ENCODE measurements at regions not wholly inside any gene's neighbourhood (a gene's known extent, or its start where the extent isn't known, plus 50 kb on each side); places are given as distances from the start of the nearest gene placed in this dataset.
A peak's percentile ranks its signal among the peaks of the same experiment; 100 is the strongest.

GRCh38 chr2:105517814-105518705 is 119.2 kb upstream of the FHL2 start:
- no peaks in the 10 kb centered on the region for H3K27me3 ChIP-seq
- no peaks in the 10 kb centered on the region for H3K36me3 ChIP-seq
- peaks cover 23 to 31% (median 29%) of the 10 kb centered on the region in 4 donors for H3K4me1 ChIP-seq
- H3K27ac ChIP-seq (replicated peaks in 1 of 4): no peak overlapping the region
- peak; percentile 86 for DNase-seq (ENCODE audit: extremely low spot score)
- TF ChIP-seq, protein P1, sequence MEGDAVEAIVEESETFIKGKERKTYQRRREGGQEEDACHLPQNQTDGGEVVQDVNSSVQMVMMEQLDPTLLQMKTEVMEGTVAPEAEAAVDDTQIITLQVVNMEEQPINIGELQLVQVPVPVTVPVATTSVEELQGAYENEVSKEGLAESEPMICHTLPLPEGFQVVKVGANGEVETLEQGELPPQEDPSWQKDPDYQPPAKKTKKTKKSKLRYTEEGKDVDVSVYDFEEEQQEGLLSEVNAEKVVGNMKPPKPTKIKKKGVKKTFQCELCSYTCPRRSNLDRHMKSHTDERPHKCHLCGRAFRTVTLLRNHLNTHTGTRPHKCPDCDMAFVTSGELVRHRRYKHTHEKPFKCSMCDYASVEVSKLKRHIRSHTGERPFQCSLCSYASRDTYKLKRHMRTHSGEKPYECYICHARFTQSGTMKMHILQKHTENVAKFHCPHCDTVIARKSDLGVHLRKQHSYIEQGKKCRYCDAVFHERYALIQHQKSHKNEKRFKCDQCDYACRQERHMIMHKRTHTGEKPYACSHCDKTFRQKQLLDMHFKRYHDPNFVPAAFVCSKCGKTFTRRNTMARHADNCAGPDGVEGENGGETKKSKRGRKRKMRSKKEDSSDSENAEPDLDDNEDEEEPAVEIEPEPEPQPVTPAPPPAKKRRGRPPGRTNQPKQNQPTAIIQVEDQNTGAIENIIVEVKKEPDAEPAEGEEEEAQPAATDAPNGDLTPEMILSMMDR (IDR thresholded peaks at IDR 0.05): no peak
- no peak for TF ChIP-seq POLR2AphosphoS5 (IDR thresholded peaks at IDR 0.05)
- no peak for TF ChIP-seq EP300 (IDR thresholded peaks at IDR 0.05)
- TF ChIP-seq POLR2A (IDR thresholded peaks at IDR 0.05; ENCODE audit: low read depth): no peak
- intact Hi-C loops (cut with DNase I): loop anchor here (2.0 kb wide), 1 partner anchor 149 kb away; no protein-coding TSS in a partner anchor
- WGBS: 52% methylated on average over 5 of the region's 8 CpGs
- H3K9me3 ChIP-seq: no peaks in the 10 kb centered on the region
- no peak overlapping the region for H3K4me3 ChIP-seq

- TF ChIP-seq POLR2AphosphoS5 (IDR thresholded peaks at IDR 0.05) (no peak), POLR2A (IDR thresholded peaks at IDR 0.05; ENCODE audit: low read depth) (no peak), EP300 (IDR thresholded peaks at IDR 0.05) (no peak)
- TF ChIP-seq, protein P1 (IDR thresholded peaks at IDR 0.05): no peak
- intact Hi-C loops (cut with DNase I): no loop called here
- H3K36me3 ChIP-seq: no peaks in the 10 kb centered on the region
Measured at GRCh38 chr2:105515581-105516415, 116.9 kb upstream of the FHL2 start.

DNA sequence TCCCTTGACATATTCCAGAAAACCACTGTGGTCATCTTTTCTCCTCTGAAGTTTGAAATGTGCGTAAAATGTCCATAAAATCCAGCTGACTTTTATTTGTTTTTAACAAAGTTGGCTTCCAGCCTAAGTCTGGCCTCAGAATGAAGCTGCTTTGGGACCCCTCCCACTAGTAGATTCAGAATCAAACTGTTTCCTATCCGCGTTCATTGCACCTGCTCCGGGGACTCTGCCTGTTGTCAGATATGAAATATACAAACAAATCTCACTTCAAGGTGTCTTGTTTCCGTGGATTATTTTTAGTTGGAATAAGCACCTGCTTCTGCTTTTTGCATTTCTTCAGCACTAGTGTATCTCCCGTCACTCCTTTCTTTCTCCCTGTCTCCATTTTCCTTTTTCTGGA is 115.7 kb upstream of the FHL2 start:
- H3K9me3 ChIP-seq: no peaks in the 10 kb centered on the region
- H3K27ac ChIP-seq (replicated peaks in 1 of 4): no peak overlapping the region
- DNase-seq (ENCODE audit: extremely low spot score): no peak
- TF ChIP-seq POLR2AphosphoS5 (IDR thresholded peaks at IDR 0.05) (no peak), EP300 (IDR thresholded peaks at IDR 0.05) (no peak), POLR2A (IDR thresholded peaks at IDR 0.05; ENCODE audit: low read depth) (no peak)
- TF ChIP-seq, protein P1 (IDR thresholded peaks at IDR 0.05): no peak
- no peaks in the 10 kb centered on the region for H3K36me3 ChIP-seq
- no peaks in the 10 kb centered on the region for H3K27me3 ChIP-seq
- intact Hi-C loops (cut with DNase I): no loop called here
- no peak overlapping the region for H3K4me3 ChIP-seq
- WGBS: 89% methylated on average over 6 of the region's 6 CpGs
- peaks cover 23 to 31% (median 29%) of the 10 kb centered on the region in 4 donors for H3K4me1 ChIP-seq

More at GRCh38 chr2:105515581-105516415, 116.9 kb upstream of the FHL2 start:
- Histone ChIP-seq H3K4me1 (peaks cover 23 to 31% (median 29%) of the 10 kb centered on the region in 4 donors), H3K27ac (replicated peaks in 1 of 4) (peak overlapping the region in 1 of 4 donors; percentile 35), H3K9me3 (no peaks in the 10 kb centered on the region), H3K4me3 (no peak overlapping the region), H3K27me3 (no peaks in the 10 kb centered on the region)
- DNase-seq (ENCODE audit: extremely low spot score): peak; percentile 92
- 59% methylated on average over 15 of the region's 15 CpGs for WGBS

DNA sequence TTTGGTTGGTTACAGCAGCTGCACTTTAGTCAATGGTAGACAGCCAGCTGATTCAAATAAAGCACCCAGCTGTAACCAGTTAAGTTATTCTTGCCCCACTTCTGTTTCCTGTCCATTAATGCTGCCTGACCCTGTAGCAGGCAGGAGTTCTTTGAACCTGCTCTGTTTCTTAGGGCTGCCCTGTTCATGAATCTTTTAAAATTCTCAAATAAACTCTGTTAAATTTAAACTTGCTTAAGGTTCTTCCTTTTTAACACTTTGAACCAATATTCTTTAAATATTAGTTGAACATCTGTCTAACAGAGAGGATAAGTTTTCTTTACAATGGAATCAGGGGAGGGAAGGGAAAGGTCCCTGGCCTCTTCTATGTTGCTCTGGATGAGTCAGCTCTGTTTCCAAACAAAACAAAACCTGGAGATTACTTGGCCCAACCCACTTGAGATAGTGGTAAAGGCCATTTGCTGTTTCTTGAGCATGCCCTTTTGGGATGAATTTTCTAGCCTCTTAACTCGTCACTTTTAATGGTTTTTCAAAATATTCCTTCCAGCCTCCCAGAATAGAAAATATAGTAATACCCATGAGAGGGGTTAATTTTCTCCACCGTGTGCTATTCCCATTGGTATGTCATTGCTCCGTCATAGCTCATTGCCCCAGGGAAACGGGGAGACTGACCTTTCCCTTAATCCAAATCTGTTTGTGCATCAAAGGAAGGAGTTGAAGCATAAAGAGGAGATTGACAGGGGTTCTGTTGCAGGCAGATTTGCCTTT is 112.1 kb upstream of the FHL2 start:
- WGBS: 69% methylated on average over 4 of the region's 4 CpGs
- Histone ChIP-seq H3K36me3 (no peaks in the 10 kb centered on the region), H3K27me3 (no peaks in the 10 kb centered on the region), H3K4me3 (no peak overlapping the region), H3K9me3 (no peaks in the 10 kb centered on the region), H3K27ac (replicated peaks in 1 of 4) (no peak overlapping the region), H3K4me1 (peaks cover 5 to 11% (median 9%) of the 10 kb centered on the region in 4 donors)
- TF ChIP-seq, protein P1 (IDR thresholded peaks at IDR 0.05): no peak
- TF ChIP-seq POLR2A (IDR thresholded peaks at IDR 0.05; ENCODE audit: low read depth): no peak
- no peak for TF ChIP-seq EP300 (IDR thresholded peaks at IDR 0.05)
- no peak for TF ChIP-seq POLR2AphosphoS5 (IDR thresholded peaks at IDR 0.05)
- intact Hi-C loops (cut with DNase I): no loop called here
- no peak for DNase-seq (ENCODE audit: extremely low spot score)

All from esophagus muscularis mucosa (tissue), 4 donors.